CD14-positive monocyte (primary cell): ENCODE measurements at regions not wholly inside any gene's neighbourhood (a gene's known extent, or its start where the extent isn't known, plus 50 kb on each side); places are given as distances from the start of the nearest gene placed in this dataset.

Experiments
- DNase-seq, 3 donors: peaks; one replicate each; pipeline ENCODE4 v3.0.0-alpha.2; 2011 to 2022
- H2AFZ ChIP-seq: 2 replicates; pipeline ENCODE4 v1.6.0; 2012; ENCODE audit warnings: mild to moderate bottlenecking, low read depth, low read length, inconsistent platforms; ENCODE audit not compliant: insufficient read depth, poor library complexity, severe bottlenecking
- H3K27ac ChIP-seq, 2 donors: 1 replicate in 1 of 2; 2 replicates in 1 of 2; pipeline ENCODE4 v1.5.1; 2012 to 2013; ENCODE audit warnings: low read length in 2 of 2, control low read depth in 1 of 2, inconsistent platforms in 1 of 2, low read depth in 1 of 2, mild to moderate bottlenecking in 1 of 2
- H3K27me3 ChIP-seq, 2 donors: one replicate each; pipeline versions ENCODE4 v1.6.0 to v1.6.1; 2011 to 2013; ENCODE audit warnings: low read length in 2 of 2; ENCODE audit not compliant: control insufficient read depth in 2 of 2, insufficient read depth in 2 of 2
- H3K36me3 ChIP-seq, 2 donors: replicated peaks in 1 of 2; 1 replicate in 1 of 2; 2 replicates in 1 of 2; pipeline versions ENCODE4 v1.5.1 to v1.6.1; 2012 to 2013; ENCODE audit warnings: low read length in 2 of 2, control low read depth in 1 of 2, inconsistent platforms in 1 of 2, mild to moderate bottlenecking in 1 of 2; ENCODE audit not compliant: insufficient read depth in 2 of 2, control insufficient read depth in 1 of 2
- H3K4me1 ChIP-seq, 2 donors: 1 replicate in 1 of 2; 2 replicates in 1 of 2; pipeline versions ENCODE4 v1.5.1 to v1.6.1; 2012 to 2013; ENCODE audit warnings: low read length in 2 of 2, control low read depth in 1 of 2, inconsistent platforms in 1 of 2, mild to moderate bottlenecking in 1 of 2, moderate library complexity in 1 of 2; ENCODE audit not compliant: insufficient read depth in 2 of 2, control insufficient read depth in 1 of 2
- H3K4me2 ChIP-seq: replicated peaks from 2 replicates; pipeline ENCODE3; 2012; ENCODE audit warnings: low read length, moderate library complexity, mild to moderate bottlenecking; ENCODE audit not compliant: poor library complexity, severe bottlenecking; ENCODE audit errors: extremely low read depth
- H3K4me3 ChIP-seq, 3 experiments: fragments of 200-600 bp in 1 of 3; sonication (generic) in 1 of 3; replicated peaks in 1 of 3; 1 replicate in 2 of 3; 2 replicates in 1 of 3; pipeline ENCODE4 v1.5.1; 2011 to 2013; ENCODE audit warnings: low read length in 3 of 3, mild to moderate bottlenecking in 3 of 3, control low read depth in 2 of 3, low read depth in 2 of 3, inconsistent platforms in 1 of 3, moderate library complexity in 1 of 3
- H3K79me2 ChIP-seq: 2 replicates; pipeline ENCODE4 v1.6.0; 2012; ENCODE audit warnings: mild to moderate bottlenecking, control low read depth, inconsistent platforms, low read length, moderate library complexity; ENCODE audit not compliant: insufficient read depth
- H3K9ac ChIP-seq: 2 replicates; pipeline ENCODE4 v1.6.0; 2017; ENCODE audit warnings: low read length, mild to moderate bottlenecking; ENCODE audit not compliant: insufficient read depth, poor library complexity, severe bottlenecking
- H3K9me3 ChIP-seq, 2 donors: replicated peaks in 1 of 2; 1 replicate in 1 of 2; 2 replicates in 1 of 2; pipeline versions ENCODE4 v1.5.1 to v1.6.1; 2012 to 2013; ENCODE audit warnings: low read length in 2 of 2, control low read depth in 1 of 2; ENCODE audit not compliant: control insufficient read depth in 1 of 2, insufficient read depth in 1 of 2
- H4K20me1 ChIP-seq: 2 replicates; pipeline ENCODE4 v1.6.0; 2012; ENCODE audit warnings: mild to moderate bottlenecking, low read length, control low read depth, moderate library complexity; ENCODE audit not compliant: insufficient read depth
- H3K27ac Mint-ChIP-seq, 7 donors: one replicate each; pipeline ENCODE4 v1.8.0; 2020; ENCODE audit warnings: mild to moderate bottlenecking in 7 of 7, mixed read lengths in 7 of 7, moderate library complexity in 6 of 7, inconsistent platforms in 2 of 7
- H3K27me3 Mint-ChIP-seq, 3 donors: one replicate each; pipeline ENCODE4 v1.8.0; 2021 to 2022; ENCODE audit warnings: low read depth in 3 of 3, mild to moderate bottlenecking in 3 of 3, mixed read lengths in 3 of 3, moderate library complexity in 3 of 3, inconsistent platforms in 1 of 3
- H3K36me3 Mint-ChIP-seq, 2 donors: one replicate each; pipeline ENCODE4 v1.8.0; 2020; ENCODE audit warnings: mixed read lengths in 2 of 2, inconsistent platforms in 1 of 2, mild to moderate bottlenecking in 1 of 2
- H3K4me1 Mint-ChIP-seq: one replicate; pipeline ENCODE4 v1.8.0; 2020; ENCODE audit warnings: mild to moderate bottlenecking, mixed read lengths
- H3K4me3 Mint-ChIP-seq, 2 donors: one replicate each; pipeline ENCODE4 v1.8.0; 2020; ENCODE audit warnings: mild to moderate bottlenecking in 2 of 2, mixed read lengths in 2 of 2, moderate library complexity in 1 of 2
- H3K9me3 Mint-ChIP-seq, 7 donors: one replicate each; pipeline ENCODE4 v1.8.0; 2020 to 2022; ENCODE audit warnings: mixed read lengths in 7 of 7, mild to moderate bottlenecking in 6 of 7, moderate library complexity in 6 of 7, inconsistent platforms in 2 of 7
- WGBS: methylation state at CpG from one replicate; pipeline ENCODE4 v1.1.5; 2013; ENCODE audit warnings: missing lambda C conversion rate; ENCODE audit not compliant: insufficient coverage; 5-methylcytosine and 5-hydroxymethylcytosine counted together
- intact Hi-C, 2 donors: fragments of 100-400 bp; cut with micrococcal nuclease; formaldehyde crosslinking; loops; one replicate each; pipeline versions ENCODE4 v1.15.0 to v1.15.1; 2023
- TF ChIP-seq, protein P1 (sequence below): fragments of 200-600 bp; IDR thresholded peaks from one replicate; pipeline ENCODE4 v1.8.0; 2022; ENCODE audit warnings: antibody characterized with exemption, mild to moderate bottlenecking

GRCh38 chr5:104977529-104977928 is 1414.9 kb upstream of the NUDT12 start:
- Mint-ChIP-seq H3K36me3 (no peaks in the 10 kb centered on the region), H3K4me3 (no peak overlapping the region), H3K27me3 (no peaks in the 10 kb centered on the region), H3K27ac (no peak overlapping the region), H3K9me3 (peaks cover 0 to 5% (median 0%) of the 10 kb centered on the region in 7 donors), H3K4me1 (no peaks in the 10 kb centered on the region)
- no peaks in the 10 kb centered on the region for H3K9me3 ChIP-seq
- H4K20me1 ChIP-seq: no peaks in the 10 kb centered on the region
- H3K79me2 ChIP-seq: no peaks in the 10 kb centered on the region
- H3K4me3 ChIP-seq: no peak overlapping the region
- no peaks in the 10 kb centered on the region for H3K27me3 ChIP-seq
- intact Hi-C loops: no loop called here
- H3K9ac ChIP-seq: no peak overlapping the region
- WGBS: no CpG with 5 or more reads among the region's 2 CpGs
- no peak overlapping the region for H3K27ac ChIP-seq
- no peaks in the 10 kb centered on the region for H3K4me1 ChIP-seq
- H3K36me3 ChIP-seq: no peaks in the 10 kb centered on the region
- TF ChIP-seq, protein P1, sequence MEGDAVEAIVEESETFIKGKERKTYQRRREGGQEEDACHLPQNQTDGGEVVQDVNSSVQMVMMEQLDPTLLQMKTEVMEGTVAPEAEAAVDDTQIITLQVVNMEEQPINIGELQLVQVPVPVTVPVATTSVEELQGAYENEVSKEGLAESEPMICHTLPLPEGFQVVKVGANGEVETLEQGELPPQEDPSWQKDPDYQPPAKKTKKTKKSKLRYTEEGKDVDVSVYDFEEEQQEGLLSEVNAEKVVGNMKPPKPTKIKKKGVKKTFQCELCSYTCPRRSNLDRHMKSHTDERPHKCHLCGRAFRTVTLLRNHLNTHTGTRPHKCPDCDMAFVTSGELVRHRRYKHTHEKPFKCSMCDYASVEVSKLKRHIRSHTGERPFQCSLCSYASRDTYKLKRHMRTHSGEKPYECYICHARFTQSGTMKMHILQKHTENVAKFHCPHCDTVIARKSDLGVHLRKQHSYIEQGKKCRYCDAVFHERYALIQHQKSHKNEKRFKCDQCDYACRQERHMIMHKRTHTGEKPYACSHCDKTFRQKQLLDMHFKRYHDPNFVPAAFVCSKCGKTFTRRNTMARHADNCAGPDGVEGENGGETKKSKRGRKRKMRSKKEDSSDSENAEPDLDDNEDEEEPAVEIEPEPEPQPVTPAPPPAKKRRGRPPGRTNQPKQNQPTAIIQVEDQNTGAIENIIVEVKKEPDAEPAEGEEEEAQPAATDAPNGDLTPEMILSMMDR: no peak
- no peak overlapping the region for H3K4me2 ChIP-seq
- no peak overlapping the region for H2AFZ ChIP-seq
- no peak for DNase-seq

- DNase-seq: no peak
- no peaks in the 10 kb centered on the region for H4K20me1 ChIP-seq
- no peaks in the 10 kb centered on the region for H3K9me3 ChIP-seq
- H3K4me3 Mint-ChIP-seq: no peak overlapping the region
- H3K27me3 Mint-ChIP-seq: no peaks in the 10 kb centered on the region
- no peaks in the 10 kb centered on the region for H3K36me3 Mint-ChIP-seq
- no peak overlapping the region for H3K4me2 ChIP-seq
- TF ChIP-seq, protein P1: no peak
- no peaks in the 10 kb centered on the region for H3K79me2 ChIP-seq
- H3K4me3 ChIP-seq: no peak overlapping the region
- no peaks in the 10 kb centered on the region for H3K27me3 ChIP-seq
- H3K9me3 Mint-ChIP-seq: peaks cover 0 to 4% (median 0%) of the 10 kb centered on the region in 7 donors
- H3K4me1 ChIP-seq: no peaks in the 10 kb centered on the region
- H3K27ac Mint-ChIP-seq: no peak overlapping the region
- H2AFZ ChIP-seq: no peak overlapping the region
- no peak overlapping the region for H3K9ac ChIP-seq
- intact Hi-C loops: no loop called here
- no peaks in the 10 kb centered on the region for H3K36me3 ChIP-seq
- no peaks in the 10 kb centered on the region for H3K4me1 Mint-ChIP-seq
- no peak overlapping the region for H3K27ac ChIP-seq
- WGBS: no CpG with 5 or more reads among the region's 4 CpGs
Observed at GRCh38 chr5:104967806-104968410, 1405.3 kb upstream of the NUDT12 start.
